Cardiac fibroblast (primary cell): ENCODE measurements at regions not wholly inside any gene's neighbourhood (a gene's known extent, or its start where the extent isn't known, plus 50 kb on each side); places are given as distances from the start of the nearest gene placed in this dataset.
A peak's percentile ranks its signal among the peaks of the same experiment; 100 is the strongest.

ENCODE experiments used
- DNase-seq, 2 donors: peaks; one replicate each; pipeline versions ENCODE4 v3.0.0 to v3.0.0-alpha.2; 2010; ENCODE audit warnings: low read depth in 2 of 2
- H3K4me3 ChIP-seq, 2 donors: replicated peaks in 1 of 2; 1 replicate in 1 of 2; 2 replicates in 1 of 2; pipeline ENCODE4 v1.5.1; 2011; ENCODE audit warnings: low read depth in 2 of 2, low read length in 2 of 2, mild to moderate bottlenecking in 2 of 2, moderate library complexity in 1 of 2
- TF ChIP-seq, protein P1 (sequence below): IDR thresholded peaks from one replicate; pipeline ENCODE4 v1.5.1; 2011; ENCODE audit warnings: low read depth, mild to moderate bottlenecking, low read length, inconsistent platforms

DNA sequence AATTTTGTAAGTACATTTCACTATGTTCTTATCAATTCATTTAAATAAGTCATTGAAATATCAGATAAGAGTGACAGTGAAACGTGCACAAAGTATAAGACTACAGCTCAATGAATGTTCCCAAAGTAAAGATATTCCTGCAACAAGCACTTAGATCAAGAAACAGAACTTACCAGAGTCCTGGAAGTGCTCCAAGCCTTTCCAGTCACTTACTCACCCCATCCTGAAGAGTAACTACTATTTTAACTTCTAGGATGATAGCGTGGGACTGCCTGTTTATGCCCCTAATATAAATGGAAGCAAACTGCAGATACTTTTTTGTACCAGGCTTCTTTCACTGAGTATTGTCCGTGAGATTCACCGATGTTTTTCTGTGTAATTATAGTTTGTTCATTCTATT is 768.9 kb downstream of the SLC4A3 start:
- DNase-seq, result peak; percentile 31 to 88
- TF ChIP-seq, protein P1, sequence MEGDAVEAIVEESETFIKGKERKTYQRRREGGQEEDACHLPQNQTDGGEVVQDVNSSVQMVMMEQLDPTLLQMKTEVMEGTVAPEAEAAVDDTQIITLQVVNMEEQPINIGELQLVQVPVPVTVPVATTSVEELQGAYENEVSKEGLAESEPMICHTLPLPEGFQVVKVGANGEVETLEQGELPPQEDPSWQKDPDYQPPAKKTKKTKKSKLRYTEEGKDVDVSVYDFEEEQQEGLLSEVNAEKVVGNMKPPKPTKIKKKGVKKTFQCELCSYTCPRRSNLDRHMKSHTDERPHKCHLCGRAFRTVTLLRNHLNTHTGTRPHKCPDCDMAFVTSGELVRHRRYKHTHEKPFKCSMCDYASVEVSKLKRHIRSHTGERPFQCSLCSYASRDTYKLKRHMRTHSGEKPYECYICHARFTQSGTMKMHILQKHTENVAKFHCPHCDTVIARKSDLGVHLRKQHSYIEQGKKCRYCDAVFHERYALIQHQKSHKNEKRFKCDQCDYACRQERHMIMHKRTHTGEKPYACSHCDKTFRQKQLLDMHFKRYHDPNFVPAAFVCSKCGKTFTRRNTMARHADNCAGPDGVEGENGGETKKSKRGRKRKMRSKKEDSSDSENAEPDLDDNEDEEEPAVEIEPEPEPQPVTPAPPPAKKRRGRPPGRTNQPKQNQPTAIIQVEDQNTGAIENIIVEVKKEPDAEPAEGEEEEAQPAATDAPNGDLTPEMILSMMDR, result no peak
- no peak overlapping the region for H3K4me3 ChIP-seq

DNA sequence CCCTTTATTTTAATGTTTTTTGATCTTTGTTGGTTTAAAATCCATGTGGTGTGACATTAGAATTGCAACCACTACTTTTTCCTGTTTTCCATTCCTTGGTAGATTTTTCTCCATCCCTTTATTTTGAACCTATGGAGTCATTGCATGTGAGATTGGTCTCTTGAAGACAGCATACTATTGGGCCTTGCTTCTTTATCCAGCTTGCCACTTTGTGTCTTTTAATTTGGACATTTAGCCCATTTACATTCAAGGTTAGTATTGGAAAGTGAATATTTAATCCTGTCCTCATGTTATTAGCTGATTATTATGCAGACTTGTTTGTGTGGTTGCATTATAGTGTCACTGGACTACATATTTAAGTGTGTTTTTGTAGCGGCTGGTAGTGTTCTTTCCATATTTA is 782.9 kb downstream of the SLC4A3 start:
- TF ChIP-seq, protein P1, result no peak
- no peak for DNase-seq
- H3K4me3 ChIP-seq, result no peak overlapping the region

DNA sequence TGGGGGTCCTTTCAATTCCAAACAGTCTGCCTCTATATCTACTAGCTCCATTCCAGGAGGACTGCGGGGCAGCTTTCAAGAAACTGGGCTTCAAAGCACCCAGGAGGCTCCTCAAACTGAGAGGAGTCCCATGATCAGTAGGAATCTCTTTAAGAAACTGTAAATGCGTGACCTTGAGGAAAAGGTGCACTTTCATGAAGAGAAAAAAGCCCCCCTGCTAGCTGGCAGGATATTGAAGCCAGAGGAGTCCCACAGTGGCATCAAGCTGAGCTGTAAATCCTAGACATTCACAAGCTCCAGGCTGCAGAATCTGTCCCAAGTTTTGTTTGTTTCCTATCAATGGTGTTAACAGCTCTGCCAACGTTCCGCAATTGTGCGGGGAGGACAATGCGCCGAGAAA is 790.1 kb downstream of the SLC4A3 start:
- DNase-seq, result no peak
- TF ChIP-seq, protein P1, result no peak
- H3K4me3 ChIP-seq, result no peak overlapping the region

DNA sequence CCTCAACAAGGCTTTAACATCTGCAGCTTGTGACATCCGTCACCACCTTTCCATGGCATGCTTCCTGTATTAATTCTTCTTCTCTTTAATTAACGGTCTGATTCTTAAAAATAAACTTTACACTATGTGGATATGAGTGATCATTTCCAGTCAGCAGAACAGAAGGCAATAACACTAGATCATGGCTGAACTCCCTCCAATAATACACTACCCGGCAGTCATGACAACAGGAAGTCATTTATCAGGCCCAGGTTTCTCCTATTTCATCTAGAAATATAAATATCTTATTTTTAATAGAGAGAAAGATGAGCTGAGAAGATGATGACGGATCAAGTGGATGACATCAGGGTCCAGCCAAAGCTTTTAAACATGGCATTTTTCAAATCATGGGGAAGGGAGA is 792.2 kb downstream of the SLC4A3 start:
- TF ChIP-seq, protein P1, result no peak
- no peak overlapping the region for H3K4me3 ChIP-seq
- no peak for DNase-seq

DNA sequence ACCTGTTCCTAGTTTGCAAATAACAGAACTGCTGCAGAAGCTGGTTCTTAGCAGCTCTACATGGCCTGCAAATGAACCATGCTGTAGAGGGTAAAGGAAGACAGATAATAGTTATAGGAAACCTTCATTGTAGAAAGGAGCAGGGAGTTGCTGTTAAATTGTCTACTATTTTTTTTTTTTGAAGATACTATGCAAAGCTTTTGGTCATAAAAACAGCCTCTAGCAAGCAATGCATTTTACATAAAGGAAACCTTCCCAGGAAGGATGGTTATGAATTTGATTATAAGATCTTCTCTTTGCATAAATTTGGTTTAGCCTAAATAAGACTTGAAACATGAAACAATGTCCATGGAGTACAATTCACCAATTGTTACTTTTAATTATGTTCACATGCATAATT is 793.4 kb downstream of the SLC4A3 start:
- no peak for DNase-seq
- H3K4me3 ChIP-seq, result no peak overlapping the region
- TF ChIP-seq, protein P1, result no peak

DNA sequence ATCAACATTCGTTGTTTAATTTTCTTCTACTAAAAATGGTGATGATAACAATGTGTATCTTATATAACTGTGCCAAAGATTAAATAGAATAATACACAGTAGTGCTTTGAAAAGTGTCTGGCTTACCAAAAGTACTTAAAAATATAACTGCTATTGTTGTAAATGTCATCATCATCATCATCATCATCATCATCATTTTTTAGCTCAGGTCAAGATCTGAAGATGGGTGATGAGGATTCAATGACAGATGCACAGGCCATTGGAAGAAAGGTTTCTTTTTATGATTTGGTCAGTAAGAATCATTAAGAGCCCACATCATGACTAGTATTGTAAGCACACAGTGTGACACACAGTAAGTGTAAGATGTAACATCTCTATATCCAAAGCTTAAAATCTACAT is 795.2 kb downstream of the SLC4A3 start:
- TF ChIP-seq, protein P1, result no peak
- no peak for DNase-seq
- no peak overlapping the region for H3K4me3 ChIP-seq

DNA sequence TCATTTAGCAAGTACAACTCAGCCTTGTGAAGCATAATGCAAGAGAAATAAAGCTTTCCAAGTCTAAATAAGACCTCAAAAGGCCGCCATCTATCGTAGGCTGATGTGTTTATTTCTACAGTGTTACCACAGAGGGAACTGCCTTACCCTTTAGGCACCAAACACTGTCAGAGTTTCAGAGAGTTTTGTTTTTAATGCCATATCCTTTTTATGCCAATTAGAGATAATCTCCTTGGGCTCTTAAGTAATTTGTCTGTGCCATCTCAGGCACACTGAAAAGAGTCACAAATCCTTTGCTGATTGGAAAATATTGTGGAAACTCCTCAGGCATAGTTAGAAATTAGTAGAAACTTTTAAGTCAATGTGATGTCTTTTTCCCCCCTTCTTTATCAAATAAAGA is 797.1 kb downstream of the SLC4A3 start:
- DNase-seq, result no peak
- H3K4me3 ChIP-seq, result no peak overlapping the region
- TF ChIP-seq, protein P1, result no peak
